ENCODE measurements at regions not wholly inside any gene's neighbourhood (a gene's known extent, or its start where the extent isn't known, plus 50 kb on each side); places are given as distances from the start of the nearest gene placed in this dataset.

GRCh38 chr14:48250575-48250974 is 575.2 kb upstream of the MDGA2 start:
- Mint-ChIP-seq H3K4me3 (peak overlapping the region in 1 of 2 experiments; percentile 59; a peak in 2 of 5 replicates), H3K4me1 (peaks cover 24 to 26% of the 10 kb centered on the region in 2 experiments), H3K27ac (peak overlapping the region in 1 of 3 experiments; percentile 56; a peak in 1 of 7 replicates), H3K27me3 (ENCODE audit: low read depth) (no peaks in the 10 kb centered on the region), H3K9me3 (no peaks in the 10 kb centered on the region), H3K36me3 (ENCODE audit: insufficient read depth in 1 of 3, low read depth in 3 of 3) (peaks cover 9 to 33% (median 17%) of the 10 kb centered on the region in 3 experiments; a peak in 6 of 7 replicates)
- no peak overlapping the region for H2BK15ac ChIP-seq (ENCODE audit: low read depth, low read length)
- no peak overlapping the region for H4K8ac ChIP-seq (replicated peaks; ENCODE audit: insufficient read length, low read depth, low read length)
- WGBS (ENCODE audit: extremely low coverage, insufficient read length, low lambda C conversion rate): no CpG with 5 or more reads among the region's 5 CpGs
- TF ChIP-seq CTCF (conservative IDR thresholded peaks at IDR 0.05): no peak
- peaks cover 7% of the 10 kb centered on the region for H3K23me2 ChIP-seq (ENCODE audit: insufficient read length, low read depth, low read length, poor library complexity, severe bottlenecking)
- no peaks in the 10 kb centered on the region for H3K79me1 ChIP-seq (ENCODE audit: insufficient read depth, low read depth, low read length, poor library complexity, severe bottlenecking)
- peaks cover 36% of the 10 kb centered on the region for H3K79me2 ChIP-seq (ENCODE audit: insufficient read depth, low read length)
- no peak overlapping the region for H2BK12ac ChIP-seq (ENCODE audit: insufficient read length, low read depth, low read length)
- no peak overlapping the region for H3K18ac ChIP-seq (ENCODE audit: insufficient read length, low read depth, low read length)
- no peak overlapping the region for H3K9ac ChIP-seq (ENCODE audit: extremely low read depth, insufficient read length, low read length)
- no peak overlapping the region for H2BK120ac ChIP-seq (ENCODE audit: low read depth, low read length, poor library complexity, severe bottlenecking)
- no peaks in the 10 kb centered on the region for H4K20me1 ChIP-seq (ENCODE audit: control insufficient read depth, insufficient read depth, insufficient read length)
- H3K4ac ChIP-seq (ENCODE audit: low read depth, low read length): no peak overlapping the region
- H3T11ph ChIP-seq (ENCODE audit: low read length): no peak overlapping the region
- no peak overlapping the region for H2BK5ac ChIP-seq (ENCODE audit: insufficient read length, low read length)
- DNase-seq: no peak
- no peak overlapping the region for H3K23ac ChIP-seq (ENCODE audit: insufficient read length, low read depth, low read length)
- no peak overlapping the region for H2AFZ ChIP-seq (ENCODE audit: low read length)
- H3K27ac ChIP-seq (ENCODE audit: insufficient read length, low read depth, low read length): no peak overlapping the region
- H2AK5ac ChIP-seq (ENCODE audit: insufficient read length, low read length): no peak overlapping the region
- H3K56ac ChIP-seq (ENCODE audit: insufficient read length, low read depth, low read length): no peak overlapping the region
- H3K9me3 ChIP-seq (ENCODE audit: control insufficient read depth, low read depth, low read length): no peaks in the 10 kb centered on the region
- no peak overlapping the region for H4K5ac ChIP-seq (ENCODE audit: insufficient read length, low read depth, low read length)
- no peak overlapping the region for H3K14ac ChIP-seq (ENCODE audit: insufficient read depth, low read length)
- no peak overlapping the region for H4K91ac ChIP-seq (ENCODE audit: insufficient read length, low read depth, low read length)
- no peaks in the 10 kb centered on the region; the same call in 1 of the 2 replicates for H3K4me1 ChIP-seq (ENCODE audit: insufficient read depth, low read length)
- no peak overlapping the region for H2BK20ac ChIP-seq (ENCODE audit: low read depth, low read length, poor library complexity, severe bottlenecking)
- peak overlapping the region; percentile 12 for H3K4me2 ChIP-seq (ENCODE audit: insufficient read depth, insufficient read length, low read length)
- H3K27me3 ChIP-seq (ENCODE audit: insufficient read depth, low read length): no peaks in the 10 kb centered on the region

All from H9 (cell line).